ENCODE measurements at regions not wholly inside any gene's neighbourhood (a gene's known extent, or its start where the extent isn't known, plus 50 kb on each side); places are given as distances from the start of the nearest gene placed in this dataset.

DNA sequence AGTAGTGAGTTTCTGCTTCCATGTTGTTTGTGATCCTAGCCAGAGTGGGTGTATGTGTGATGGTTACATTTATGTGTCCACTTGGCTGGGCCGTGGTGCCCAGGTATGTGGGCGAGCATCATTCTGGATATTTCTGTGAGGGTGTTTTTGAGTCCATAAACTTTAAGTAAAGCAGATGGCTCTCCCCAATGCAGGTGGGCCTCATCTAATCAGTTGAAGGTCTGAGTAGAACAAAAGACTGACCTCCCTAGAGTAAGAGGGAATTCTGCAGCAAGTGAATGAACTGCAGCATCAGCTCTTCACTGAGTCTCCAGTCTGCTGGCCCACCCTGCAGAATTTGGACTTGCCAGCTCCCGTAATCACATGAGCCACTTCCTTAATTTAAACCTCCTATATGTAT lies 571.9 kb downstream of the ACTR3B start:
- no peaks in the 10 kb centered on the region for H3K36me3 ChIP-seq (ENCODE audit: control insufficient read depth in 2 of 2, insufficient read depth in 2 of 2, low read length in 1 of 2)
- peaks cover 0 to 6% of the 10 kb centered on the region in 2 donors for H3K9me3 ChIP-seq (ENCODE audit: control insufficient read depth in 2 of 2, insufficient read depth in 1 of 2, low read depth in 1 of 2, low read length in 1 of 2)
- H3K4me1 ChIP-seq (ENCODE audit: control insufficient read depth in 2 of 2, insufficient read depth in 2 of 2, low read length in 1 of 2) = no peaks in the 10 kb centered on the region
- no peaks in the 10 kb centered on the region for H3K27me3 ChIP-seq (ENCODE audit: control insufficient read depth in 1 of 2, insufficient read depth in 2 of 2, low read length in 2 of 2)
- no peak overlapping the region for H3K27ac ChIP-seq (ENCODE audit: low read depth in 2 of 2, low read length in 1 of 2)
- no peak overlapping the region for H3K4me3 ChIP-seq (ENCODE audit: low read depth in 1 of 2, low read length in 2 of 2)
- WGBS, 2 donors = 78 to 86% methylated on average over 3 of the region's 3 CpGs

DNA sequence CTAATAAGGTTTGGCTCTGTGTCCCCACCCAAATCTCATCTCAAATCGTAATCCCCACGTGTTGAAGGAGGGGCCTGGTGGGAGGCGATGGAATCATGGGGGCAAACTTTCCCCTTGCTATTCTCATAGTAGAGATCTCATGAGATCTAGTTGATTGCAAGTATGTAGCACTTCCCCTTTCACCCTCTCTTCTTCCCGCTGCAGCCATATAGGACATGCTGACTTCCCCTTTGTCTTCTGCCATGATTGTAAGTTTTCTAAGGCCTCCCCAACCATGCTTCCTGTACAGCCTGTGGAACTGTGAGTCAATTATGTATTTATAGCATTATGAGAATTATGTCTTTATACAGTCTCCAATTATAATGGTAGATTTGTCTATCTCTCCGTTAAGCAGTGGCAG lies 594.5 kb downstream of the ACTR3B start:
- H3K27ac ChIP-seq (ENCODE audit: low read depth in 2 of 2, low read length in 1 of 2) = no peak overlapping the region
- H3K27me3 ChIP-seq (ENCODE audit: control insufficient read depth in 1 of 2, insufficient read depth in 2 of 2, low read length in 2 of 2) = peaks cover 0 to 2% of the 10 kb centered on the region in 2 donors
- H3K36me3 ChIP-seq (ENCODE audit: control insufficient read depth in 2 of 2, insufficient read depth in 2 of 2, low read length in 1 of 2) = no peaks in the 10 kb centered on the region
- no peaks in the 10 kb centered on the region for H3K4me1 ChIP-seq (ENCODE audit: control insufficient read depth in 2 of 2, insufficient read depth in 2 of 2, low read length in 1 of 2)
- WGBS, 2 donors = 79 to 81% methylated on average over 5 of the region's 5 CpGs
- H3K4me3 ChIP-seq (ENCODE audit: low read depth in 1 of 2, low read length in 2 of 2) = no peak overlapping the region
- H3K9me3 ChIP-seq (ENCODE audit: control insufficient read depth in 2 of 2, insufficient read depth in 1 of 2, low read depth in 1 of 2, low read length in 1 of 2) = no peaks in the 10 kb centered on the region

- Histone ChIP-seq H3K9me3 (ENCODE audit: control insufficient read depth in 2 of 2, insufficient read depth in 1 of 2, low read depth in 1 of 2, low read length in 1 of 2) (peaks cover 7 to 9% of the 10 kb centered on the region in 2 donors), H3K27ac (ENCODE audit: low read depth in 2 of 2, low read length in 1 of 2) (no peak overlapping the region), H3K4me3 (ENCODE audit: low read depth in 1 of 2, low read length in 2 of 2) (no peak overlapping the region), H3K4me1 (ENCODE audit: control insufficient read depth in 2 of 2, insufficient read depth in 2 of 2, low read length in 1 of 2) (no peaks in the 10 kb centered on the region), H3K27me3 (ENCODE audit: control insufficient read depth in 1 of 2, insufficient read depth in 2 of 2, low read length in 2 of 2) (no peaks in the 10 kb centered on the region), H3K36me3 (ENCODE audit: control insufficient read depth in 2 of 2, insufficient read depth in 2 of 2, low read length in 1 of 2) (no peaks in the 10 kb centered on the region)
- WGBS, 2 donors = 62 to 69% methylated on average over 5 of the region's 5 CpGs
Measured at GRCh38 chr7:153370092-153370491, 610.5 kb downstream of the ACTR3B start.

- Histone ChIP-seq H3K4me3 (ENCODE audit: low read depth in 1 of 2, low read length in 2 of 2) (no peak overlapping the region), H3K4me1 (ENCODE audit: control insufficient read depth in 2 of 2, insufficient read depth in 2 of 2, low read length in 1 of 2) (no peaks in the 10 kb centered on the region), H3K27me3 (ENCODE audit: control insufficient read depth in 1 of 2, insufficient read depth in 2 of 2, low read length in 2 of 2) (no peaks in the 10 kb centered on the region), H3K9me3 (ENCODE audit: control insufficient read depth in 2 of 2, insufficient read depth in 1 of 2, low read depth in 1 of 2, low read length in 1 of 2) (no peaks in the 10 kb centered on the region), H3K27ac (ENCODE audit: low read depth in 2 of 2, low read length in 1 of 2) (no peak overlapping the region), H3K36me3 (ENCODE audit: control insufficient read depth in 2 of 2, insufficient read depth in 2 of 2, low read length in 1 of 2) (no peaks in the 10 kb centered on the region)
- 71% methylated on average over 7 of the region's 7 CpGs for WGBS, 2 donors
Measured at GRCh38 chr7:153380636-153381035, 621.1 kb downstream of the ACTR3B start.

DNA sequence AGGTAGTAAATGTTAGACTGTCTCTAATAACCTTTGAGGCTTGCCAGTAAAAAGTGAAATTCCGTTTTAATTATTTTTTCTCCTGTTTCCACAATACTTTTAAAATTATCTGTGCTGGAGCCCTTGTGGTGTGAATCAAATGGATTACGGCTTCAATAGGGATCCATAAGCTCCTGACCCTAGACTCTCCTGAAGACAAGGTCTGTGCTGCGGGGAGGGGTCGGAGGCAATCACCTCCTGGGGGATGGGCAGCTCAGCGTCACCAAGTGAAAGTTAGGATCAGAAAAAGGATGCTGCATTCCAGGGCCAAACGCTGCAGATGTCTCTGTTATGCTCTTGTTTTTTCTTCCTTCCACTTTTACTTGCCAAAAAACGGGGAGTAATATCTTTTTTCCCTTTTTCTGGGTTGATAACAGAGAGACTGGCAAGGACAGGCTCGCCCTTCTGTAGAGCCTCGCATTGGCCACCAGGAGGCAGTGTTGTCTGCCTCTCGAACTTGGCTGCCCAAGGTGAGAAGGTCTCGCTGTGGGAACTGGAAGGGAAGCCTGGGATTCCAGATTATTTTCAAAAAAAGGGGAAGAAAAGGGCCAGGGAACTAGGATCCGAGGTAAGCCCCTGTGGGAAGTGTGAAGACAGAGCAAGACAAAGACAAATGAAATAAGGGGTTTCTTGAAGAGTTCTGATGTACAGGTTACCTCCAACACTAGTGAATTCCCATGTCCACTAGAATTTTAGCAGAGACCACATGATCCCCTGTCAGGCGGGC lies 621.9 kb downstream of the ACTR3B start:
- no peak overlapping the region for H3K27ac ChIP-seq (ENCODE audit: low read depth in 2 of 2, low read length in 1 of 2)
- 17 to 22% methylated on average over 13 of the region's 13 CpGs for WGBS, 2 donors
- H3K27me3 ChIP-seq (ENCODE audit: control insufficient read depth in 1 of 2, insufficient read depth in 2 of 2, low read length in 2 of 2) = no peaks in the 10 kb centered on the region

DNA sequence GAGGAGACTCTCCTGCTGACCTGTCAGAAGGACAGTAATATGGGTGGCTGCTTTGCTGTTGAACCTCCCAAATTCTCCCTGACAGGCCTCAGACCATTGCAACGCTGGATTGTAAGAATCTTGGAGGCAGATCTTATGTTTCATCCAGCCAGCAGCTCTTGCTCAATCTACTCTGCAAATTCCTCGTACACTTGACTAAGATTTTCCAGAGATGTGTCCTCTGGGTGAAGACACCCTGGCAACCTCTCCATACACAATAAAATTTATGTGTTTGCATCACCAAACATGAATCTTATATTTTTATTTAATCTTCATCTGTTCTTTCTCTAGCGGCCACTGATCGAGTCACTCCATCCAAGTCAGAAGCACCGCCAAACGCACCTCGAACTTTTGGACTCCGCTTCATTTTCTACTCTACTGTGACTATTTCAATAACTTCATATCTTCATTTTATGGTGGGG lies 623.1 kb downstream of the ACTR3B start:
- no peak overlapping the region for H3K27ac ChIP-seq (ENCODE audit: low read depth in 2 of 2, low read length in 1 of 2)

More for the DNA sequence above, 621.9 kb downstream of the ACTR3B start:
- Histone ChIP-seq H3K36me3 (ENCODE audit: control insufficient read depth in 2 of 2, insufficient read depth in 2 of 2, low read length in 1 of 2) (no peaks in the 10 kb centered on the region), H3K4me1 (ENCODE audit: control insufficient read depth in 2 of 2, insufficient read depth in 2 of 2, low read length in 1 of 2) (no peaks in the 10 kb centered on the region), H3K4me3 (ENCODE audit: low read depth in 1 of 2, low read length in 2 of 2) (no peak overlapping the region), H3K9me3 (ENCODE audit: control insufficient read depth in 2 of 2, insufficient read depth in 1 of 2, low read depth in 1 of 2, low read length in 1 of 2) (no peaks in the 10 kb centered on the region)

GRCh38 chr7:153383781-153384180 lies 624.2 kb downstream of the ACTR3B start:
- WGBS, 2 donors = 33 to 54% methylated on average over 1 of the region's 1 CpG
- H3K27me3 ChIP-seq (ENCODE audit: control insufficient read depth in 1 of 2, insufficient read depth in 2 of 2, low read length in 2 of 2) = no peaks in the 10 kb centered on the region
- no peak overlapping the region for H3K27ac ChIP-seq (ENCODE audit: low read depth in 2 of 2, low read length in 1 of 2)
- no peaks in the 10 kb centered on the region for H3K36me3 ChIP-seq (ENCODE audit: control insufficient read depth in 2 of 2, insufficient read depth in 2 of 2, low read length in 1 of 2)
- H3K9me3 ChIP-seq (ENCODE audit: control insufficient read depth in 2 of 2, insufficient read depth in 1 of 2, low read depth in 1 of 2, low read length in 1 of 2) = no peaks in the 10 kb centered on the region
- no peak overlapping the region for H3K4me3 ChIP-seq (ENCODE audit: low read depth in 1 of 2, low read length in 2 of 2)
- H3K4me1 ChIP-seq (ENCODE audit: control insufficient read depth in 2 of 2, insufficient read depth in 2 of 2, low read length in 1 of 2) = no peaks in the 10 kb centered on the region

More for the DNA sequence above, 623.1 kb downstream of the ACTR3B start:
- 79 to 81% methylated on average over 8 of the region's 8 CpGs for whole genome bisulfite sequencing, 2 donors
- H3K4me3 ChIP-seq (ENCODE audit: low read depth in 1 of 2, low read length in 2 of 2) = no peak overlapping the region
- H3K9me3 ChIP-seq (ENCODE audit: control insufficient read depth in 2 of 2, insufficient read depth in 1 of 2, low read depth in 1 of 2, low read length in 1 of 2) = no peaks in the 10 kb centered on the region
- no peaks in the 10 kb centered on the region for H3K4me1 ChIP-seq (ENCODE audit: control insufficient read depth in 2 of 2, insufficient read depth in 2 of 2, low read length in 1 of 2)
- H3K36me3 ChIP-seq (ENCODE audit: control insufficient read depth in 2 of 2, insufficient read depth in 2 of 2, low read length in 1 of 2) = no peaks in the 10 kb centered on the region
- H3K27me3 ChIP-seq (ENCODE audit: control insufficient read depth in 1 of 2, insufficient read depth in 2 of 2, low read length in 2 of 2) = no peaks in the 10 kb centered on the region

DNA sequence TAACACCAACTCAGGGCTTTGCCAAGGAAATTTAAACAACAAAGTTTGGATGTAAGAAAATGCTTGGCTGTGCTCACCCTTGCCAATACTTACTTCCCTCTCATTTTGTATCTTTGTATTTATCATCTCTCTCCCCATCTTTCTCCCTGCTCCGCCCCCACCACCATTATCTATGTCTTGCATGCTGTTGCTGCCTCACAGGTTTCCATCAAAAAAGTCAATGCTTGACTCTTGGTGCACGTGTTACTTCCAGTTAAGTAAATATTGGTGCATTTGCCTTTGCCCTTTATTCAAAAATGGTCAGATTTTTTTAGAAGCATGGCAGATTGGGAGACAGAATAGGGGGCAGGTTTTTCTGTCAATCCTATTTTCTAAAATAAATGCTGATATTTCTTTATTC lies 626.0 kb downstream of the ACTR3B start:
- H3K4me1 ChIP-seq (ENCODE audit: control insufficient read depth in 2 of 2, insufficient read depth in 2 of 2, low read length in 1 of 2) = no peaks in the 10 kb centered on the region
- no peaks in the 10 kb centered on the region for H3K27me3 ChIP-seq (ENCODE audit: control insufficient read depth in 1 of 2, insufficient read depth in 2 of 2, low read length in 2 of 2)
- 28 to 34% methylated on average over 2 of the region's 2 CpGs for WGBS, 2 donors
- H3K36me3 ChIP-seq (ENCODE audit: control insufficient read depth in 2 of 2, insufficient read depth in 2 of 2, low read length in 1 of 2) = no peaks in the 10 kb centered on the region
- no peak overlapping the region for H3K27ac ChIP-seq (ENCODE audit: low read depth in 2 of 2, low read length in 1 of 2)
- H3K9me3 ChIP-seq (ENCODE audit: control insufficient read depth in 2 of 2, insufficient read depth in 1 of 2, low read depth in 1 of 2, low read length in 1 of 2) = no peaks in the 10 kb centered on the region
- H3K4me3 ChIP-seq (ENCODE audit: low read depth in 1 of 2, low read length in 2 of 2) = no peak overlapping the region

- Histone ChIP-seq H3K27ac (ENCODE audit: low read depth in 2 of 2, low read length in 1 of 2) (no peak overlapping the region), H3K9me3 (ENCODE audit: control insufficient read depth in 2 of 2, insufficient read depth in 1 of 2, low read depth in 1 of 2, low read length in 1 of 2) (no peaks in the 10 kb centered on the region), H3K36me3 (ENCODE audit: control insufficient read depth in 2 of 2, insufficient read depth in 2 of 2, low read length in 1 of 2) (no peaks in the 10 kb centered on the region), H3K4me1 (ENCODE audit: control insufficient read depth in 2 of 2, insufficient read depth in 2 of 2, low read length in 1 of 2) (no peaks in the 10 kb centered on the region), H3K4me3 (ENCODE audit: low read depth in 1 of 2, low read length in 2 of 2) (no peak overlapping the region), H3K27me3 (ENCODE audit: control insufficient read depth in 1 of 2, insufficient read depth in 2 of 2, low read length in 2 of 2) (no peaks in the 10 kb centered on the region)
- WGBS, 2 donors = 54 to 58% methylated on average over 10 of the region's 10 CpGs
Measured at GRCh38 chr7:153386556-153386955, 627.0 kb downstream of the ACTR3B start.

- no peaks in the 10 kb centered on the region for H3K4me1 ChIP-seq (ENCODE audit: control insufficient read depth in 2 of 2, insufficient read depth in 2 of 2, low read length in 1 of 2)
- no peaks in the 10 kb centered on the region for H3K9me3 ChIP-seq (ENCODE audit: control insufficient read depth in 2 of 2, insufficient read depth in 1 of 2, low read depth in 1 of 2, low read length in 1 of 2)
- no peaks in the 10 kb centered on the region for H3K36me3 ChIP-seq (ENCODE audit: control insufficient read depth in 2 of 2, insufficient read depth in 2 of 2, low read length in 1 of 2)
- H3K27me3 ChIP-seq (ENCODE audit: control insufficient read depth in 1 of 2, insufficient read depth in 2 of 2, low read length in 2 of 2) = no peaks in the 10 kb centered on the region
- no peak overlapping the region for H3K4me3 ChIP-seq (ENCODE audit: low read depth in 1 of 2, low read length in 2 of 2)
- H3K27ac ChIP-seq (ENCODE audit: low read depth in 2 of 2, low read length in 1 of 2) = no peak overlapping the region
Measured at GRCh38 chr7:153388611-153389010, 629.1 kb downstream of the ACTR3B start.
